H1 (cell line): ENCODE measurements at regions not wholly inside any gene's neighbourhood (a gene's known extent, or its start where the extent isn't known, plus 50 kb on each side); places are given as distances from the start of the nearest gene placed in this dataset.

ENCODE experiments used
- CTCF ChIA-PET: fragments of 300-600 bp; sonication (Branson Sonifier 250); formaldehyde crosslinking; loops from one replicate; lab custom pipeline; 2021; ENCODE audit not compliant: partially characterized antibody; lab: Charles Lee
- POLR2A ChIA-PET: fragments of 300-600 bp; sonication (Branson Sonifier 250); formaldehyde crosslinking; loops from one replicate; lab custom pipeline; 2021; ENCODE audit warnings: inconsistent platforms; ENCODE audit not compliant: partially characterized antibody; lab: Charles Lee
- DNase-seq, 2 experiments: peaks; one replicate each; pipeline versions ENCODE4 v3.0.0 to v3.0.0-alpha.2; 2010 to 2022; ENCODE audit warnings: low spot score in 2 of 2, low read depth in 1 of 2, mixed read lengths in 1 of 2
- FAIRE-seq: peaks from 2 replicates; lab custom pipeline; 2011; peaks lifted over from hg19 to GRCh38; lab: Jason Lieb, UNC
- H2AFZ ChIP-seq: 2 replicates; pipeline ENCODE4 v1.8.1; 2012; ENCODE audit warnings: low read length, inconsistent platforms
- H2AK5ac ChIP-seq: 2 replicates; pipeline ENCODE4 v1.6.1; 2013; ENCODE audit warnings: low read depth, low read length
- H2BK120ac ChIP-seq: replicated peaks from 2 replicates; pipeline ENCODE3; 2013; ENCODE audit warnings: low read depth, low read length, inconsistent platforms
- H2BK12ac ChIP-seq: 2 replicates; pipeline ENCODE4 v1.6.1; 2013; ENCODE audit warnings: low read depth, low read length
- H2BK15ac ChIP-seq: 2 replicates; pipeline ENCODE4 v1.6.1; 2013; ENCODE audit warnings: low read length
- H2BK20ac ChIP-seq: 2 replicates; pipeline ENCODE4 v1.6.1; 2013; ENCODE audit warnings: low read length
- H2BK5ac ChIP-seq: 2 replicates; pipeline ENCODE4 v1.6.1; 2013; ENCODE audit warnings: low read depth, low read length
- H3K14ac ChIP-seq: 2 replicates; pipeline ENCODE4 v1.6.1; 2013; ENCODE audit warnings: inconsistent platforms; ENCODE audit not compliant: insufficient read length
- H3K18ac ChIP-seq: 2 replicates; pipeline ENCODE4 v1.6.1; 2013; ENCODE audit warnings: low read length; ENCODE audit errors: extremely low read depth
- H3K23ac ChIP-seq: 2 replicates; pipeline ENCODE4 v1.6.1; 2013; ENCODE audit warnings: inconsistent platforms; ENCODE audit not compliant: insufficient read length
- H3K23me2 ChIP-seq: 2 replicates; pipeline ENCODE4 v1.6.1; 2013; ENCODE audit warnings: low read depth, low read length
- H3K27ac ChIP-seq: 2 replicates; pipeline ENCODE4 v1.6.1; 2011; ENCODE audit warnings: low read depth, low read length, inconsistent platforms
- H3K27me3 ChIP-seq, 4 experiments: replicated peaks in 1 of 4; 1 replicate in 1 of 4; 2 replicates in 3 of 4; pipeline versions ENCODE4 v1.6.1 to v1.8.1; 2011 to 2013; ENCODE audit warnings: low read length in 3 of 4, mild to moderate bottlenecking in 3 of 4, inconsistent platforms in 2 of 4, mixed read lengths in 2 of 4, moderate library complexity in 1 of 4; ENCODE audit not compliant: control insufficient read depth in 3 of 4, insufficient read depth in 3 of 4; ENCODE audit errors: extremely low read depth in 1 of 4
- H3K36me3 ChIP-seq, 4 experiments: 2 replicates each; pipeline versions ENCODE4 v1.6.1 to v1.8.1; 2011 to 2013; ENCODE audit warnings: mild to moderate bottlenecking in 4 of 4, low read length in 3 of 4, moderate library complexity in 2 of 4, control low read depth in 1 of 4, inconsistent platforms in 1 of 4; ENCODE audit not compliant: insufficient read depth in 4 of 4, control insufficient read depth in 2 of 4
- H3K4ac ChIP-seq: replicated peaks from 2 replicates; pipeline ENCODE3; 2013; ENCODE audit warnings: low read length, low read depth, mixed read lengths, inconsistent platforms; ENCODE audit not compliant: insufficient read length
- H3K4me1 ChIP-seq, 4 experiments: replicated peaks in 1 of 4; 1 replicate in 1 of 4; 2 replicates in 3 of 4; pipeline versions ENCODE4 v1.6.1 to v1.8.1; 2011 to 2013; ENCODE audit warnings: low read length in 3 of 4, inconsistent platforms in 2 of 4, mixed read lengths in 1 of 4; ENCODE audit not compliant: insufficient read depth in 4 of 4, control insufficient read depth in 3 of 4
- H3K4me2 ChIP-seq, 2 experiments: 2 replicates each; pipeline versions ENCODE4 v1.6.1 to v1.8.1; 2011 to 2013; ENCODE audit warnings: low read depth in 2 of 2, low read length in 2 of 2, control low read depth in 1 of 2, inconsistent platforms in 1 of 2, mild to moderate bottlenecking in 1 of 2; ENCODE audit not compliant: insufficient read depth in 1 of 2
- H3K4me3 ChIP-seq, 4 experiments: fragments of 200-600, 300-600 bp in 1 of 4; sonication (generic), shearing (Covaris generic), sonication (Bioruptor Twin) in 1 of 4; 2 replicates each; pipeline versions ENCODE4 v1.5.1 to v1.8.1; 2011 to 2016; ENCODE audit warnings: low read length in 4 of 4, low read depth in 3 of 4, control low read depth in 2 of 4, inconsistent platforms in 2 of 4, mild to moderate bottlenecking in 2 of 4, mixed read lengths in 1 of 4, moderate library complexity in 1 of 4; ENCODE audit not compliant: insufficient read depth in 2 of 4; ENCODE audit errors: extremely low read depth in 1 of 4
- H3K56ac ChIP-seq: replicated peaks from 2 replicates; pipeline ENCODE3; 2013; ENCODE audit warnings: low read depth, mild to moderate bottlenecking, mixed read lengths, low read length, inconsistent platforms; ENCODE audit not compliant: insufficient read length
- H3K79me1 ChIP-seq: 2 replicates; pipeline ENCODE4 v1.6.1; 2013; ENCODE audit warnings: low read depth, low read length, control low read depth
- H3K79me2 ChIP-seq, 2 experiments: 2 replicates each; pipeline versions ENCODE4 v1.6.1 to v1.8.1; 2012 to 2013; ENCODE audit warnings: low read length in 2 of 2, mild to moderate bottlenecking in 2 of 2, inconsistent platforms in 1 of 2; ENCODE audit not compliant: insufficient read depth in 2 of 2, control insufficient read depth in 1 of 2
- H3K9ac ChIP-seq, 4 experiments: replicated peaks in 1 of 4; 1 replicate in 1 of 4; 2 replicates in 3 of 4; pipeline versions ENCODE4 v1.6.1 to v1.8.1; 2011 to 2013; ENCODE audit warnings: low read depth in 3 of 4, low read length in 3 of 4, control low read depth in 2 of 4, mild to moderate bottlenecking in 2 of 4, moderate library complexity in 2 of 4, inconsistent platforms in 1 of 4; ENCODE audit errors: extremely low read depth in 1 of 4
- H3K9me3 ChIP-seq, 2 experiments: 2 replicates each; pipeline versions ENCODE4 v1.6.1 to v1.8.1; 2012 to 2013; ENCODE audit warnings: mild to moderate bottlenecking in 2 of 2, moderate library complexity in 2 of 2, control low read depth in 1 of 2, inconsistent platforms in 1 of 2, low read depth in 1 of 2, low read length in 1 of 2, mixed read lengths in 1 of 2; ENCODE audit not compliant: insufficient read depth in 2 of 2
- H4K20me1 ChIP-seq, 2 experiments: replicated peaks in 1 of 2; 2 replicates each; pipeline versions ENCODE3 to v1.8.1; 2011 to 2013; ENCODE audit warnings: inconsistent platforms in 2 of 2, low read length in 2 of 2, mild to moderate bottlenecking in 1 of 2; ENCODE audit not compliant: insufficient read depth in 2 of 2, control insufficient read depth in 1 of 2
- H4K5ac ChIP-seq: 2 replicates; pipeline ENCODE4 v1.6.1; 2013; ENCODE audit warnings: low read length, low read depth, mixed read lengths, inconsistent platforms; ENCODE audit not compliant: insufficient read length
- H4K8ac ChIP-seq: 2 replicates; pipeline ENCODE4 v1.8.0; 2013; ENCODE audit warnings: mild to moderate bottlenecking, moderate library complexity, low read length, inconsistent platforms; ENCODE audit not compliant: insufficient read depth; ENCODE audit errors: extremely low read depth
- H4K91ac ChIP-seq: replicated peaks from 2 replicates; pipeline ENCODE3; 2013; ENCODE audit warnings: low read length, mixed read lengths, inconsistent platforms; ENCODE audit not compliant: insufficient read length
- BACH1 ChIP-seq: IDR thresholded peaks from 2 replicates; pipeline ENCODE4 v1.6.1; 2012; ENCODE audit warnings: low read length, improper control_type of control experiment
- CREB1 ChIP-seq: IDR thresholded peaks from 2 replicates; pipeline ENCODE4 v1.6.1; 2012; ENCODE audit warnings: inconsistent platforms
- JUN ChIP-seq: IDR thresholded peaks from 2 replicates; pipeline ENCODE4 v1.6.1; 2011; ENCODE audit warnings: low read depth, mild to moderate bottlenecking, improper control_type of control experiment, low read length
- PHF8 ChIP-seq: fragments of 200-600 bp; sonication (generic); conservative IDR thresholded peaks from 2 replicates; pipeline ENCODE4 v1.7.1; 2012; ENCODE audit warnings: low read depth, mild to moderate bottlenecking, inconsistent platforms, low read length, moderate library complexity
- WGBS, 2 experiments: shearing (Covaris generic) in 1 of 2; methylation state at CpG; one replicate each; pipeline versions ENCODE4 v1.1.6 to v1.1.7; 2013 to 2015; ENCODE audit warnings: low lambda C conversion rate in 2 of 2, mixed read lengths in 2 of 2, inconsistent platforms in 1 of 2, low coverage in 1 of 2, missing lambda C conversion rate in 1 of 2; ENCODE audit not compliant: insufficient replicate concordance in 2 of 2, insufficient coverage in 1 of 2, insufficient read length in 1 of 2; ENCODE audit errors: extremely low coverage in 1 of 2, missing lambda C conversion rate in 1 of 2; 5-methylcytosine and 5-hydroxymethylcytosine counted together

DNA sequence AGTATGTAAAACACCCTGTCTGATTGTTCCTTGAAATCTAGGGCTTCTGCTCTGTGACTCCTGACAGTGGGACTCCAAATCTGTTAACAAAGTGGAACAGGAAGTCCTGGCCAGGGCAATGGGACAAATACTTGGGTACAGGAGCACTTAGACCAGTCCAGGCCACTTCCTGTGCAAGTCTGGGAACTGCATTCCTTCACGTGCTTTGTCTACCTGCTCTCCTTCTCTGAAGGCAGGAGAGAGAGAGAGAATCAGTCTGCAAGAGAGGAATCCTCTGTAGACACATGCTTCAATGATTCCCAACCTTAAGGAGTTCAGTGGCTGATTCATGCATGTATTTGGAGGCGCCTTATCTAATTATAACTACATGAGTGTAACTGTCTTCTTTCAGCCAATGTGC lies 530.2 kb downstream of the GATA3 start:
- Histone ChIP-seq H3K9me3 (no peaks in the 10 kb centered on the region), H4K8ac (no peak overlapping the region), H3K4me3 (no peak overlapping the region), H2AK5ac (no peak overlapping the region), H4K91ac (no peak overlapping the region), H3K4ac (no peak overlapping the region), H2BK5ac (no peak overlapping the region), H2BK12ac (no peak overlapping the region), H3K23me2 (no peaks in the 10 kb centered on the region), H3K79me1 (no peaks in the 10 kb centered on the region), H3K4me1 (peaks cover 0 to 3% (median 0%) of the 10 kb centered on the region in 4 experiments; a peak in 1 of 7 replicates), H2BK20ac (no peak overlapping the region), H3K4me2 (no peak overlapping the region), H4K20me1 (no peaks in the 10 kb centered on the region), H3K23ac (no peak overlapping the region), H2BK120ac (no peak overlapping the region), H3K27ac (no peak overlapping the region), H3K79me2 (no peaks in the 10 kb centered on the region), H2AFZ (no peak overlapping the region), H4K5ac (no peak overlapping the region), H3K18ac (no peak overlapping the region), H3K14ac (no peak overlapping the region), H2BK15ac (no peak overlapping the region), H3K27me3 (no peaks in the 10 kb centered on the region), H3K9ac (no peak overlapping the region), H3K36me3 (no peaks in the 10 kb centered on the region), H3K56ac (no peak overlapping the region)
- TF ChIP-seq PHF8 (no peak), JUN (no peak), BACH1 (no peak), CREB1 (no peak)
- 90% methylated on average over 2 of the region's 2 CpGs; no CpG with 5 or more reads in 1 of the 2 experiments for WGBS, 2 experiments
- ChIA-PET CTCF (no interaction called here), POLR2A (no interaction called here)
- FAIRE-seq = no peak
- DNase-seq = no peak
